Kasumi-1 (cell line): ENCODE measurements at regions not wholly inside any gene's neighbourhood (a gene's known extent, or its start where the extent isn't known, plus 50 kb on each side); places are given as distances from the start of the nearest gene placed in this dataset.

Experiments
- DNase-seq, 2 experiments: peaks; one replicate each; lab custom pipeline; 2025; lab: John Stamatoyannopoulos, UW

DNA sequence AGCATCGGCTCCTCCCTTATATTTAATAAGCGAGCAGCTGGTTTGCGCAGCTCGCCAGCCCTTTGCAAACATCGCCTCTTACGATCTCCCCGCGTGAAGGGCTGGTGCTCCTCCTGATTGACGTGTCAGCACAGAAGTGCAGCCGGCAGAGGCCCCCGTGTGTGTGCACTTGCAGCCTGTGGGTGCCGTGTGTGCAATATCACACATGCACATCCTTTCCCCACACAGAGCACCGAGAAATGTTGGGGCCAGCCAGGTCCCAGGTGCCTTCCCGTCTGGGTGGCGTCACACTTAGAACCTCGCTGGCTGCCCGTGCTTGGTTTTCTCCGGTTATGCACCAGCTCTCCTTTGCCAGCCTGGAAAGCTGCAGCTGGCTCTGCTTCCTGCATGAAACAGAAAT lies 126.6 kb upstream of the AJAP1 start:
- DNase-seq: no peak

- DNase-seq: no peak
These were observed 125.8 kb upstream of the AJAP1 start for GRCh38 chr1:4528590-4528989.

DNA sequence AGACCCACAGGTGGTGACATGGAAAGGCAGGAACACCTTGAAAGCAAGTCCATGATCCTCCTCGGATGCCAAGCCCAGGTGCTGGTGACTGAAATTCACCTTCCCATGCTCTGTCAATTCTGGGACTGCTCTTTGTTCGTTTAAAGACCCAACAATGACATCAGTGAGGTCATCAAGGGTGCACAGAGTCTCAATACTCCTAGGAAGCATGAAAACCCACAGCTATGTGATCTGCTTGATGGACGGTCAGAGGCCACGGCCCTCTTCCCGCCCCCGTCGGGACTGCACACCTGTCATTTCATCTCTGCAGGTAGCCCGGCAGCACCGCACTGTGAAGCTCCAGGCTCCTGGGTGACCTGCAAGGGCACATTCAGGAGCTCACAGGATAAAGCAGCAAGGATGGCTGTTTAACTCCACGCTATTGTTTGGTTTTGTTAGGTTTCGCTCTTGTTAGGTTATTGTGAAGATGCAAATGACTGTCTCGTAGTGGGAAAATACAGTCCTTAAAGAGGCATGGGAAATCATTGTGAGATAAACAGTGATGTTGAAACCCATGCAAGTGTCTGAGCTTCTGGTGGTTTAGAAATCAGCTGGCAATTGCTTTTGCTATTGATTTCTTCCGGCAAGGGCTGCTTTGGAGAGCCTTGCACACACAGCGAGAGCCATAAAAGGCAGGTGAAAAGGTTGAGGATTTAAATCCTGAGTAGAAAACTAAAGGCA lies 124.8 kb upstream of the AJAP1 start:
- no peak for DNase-seq

DNA sequence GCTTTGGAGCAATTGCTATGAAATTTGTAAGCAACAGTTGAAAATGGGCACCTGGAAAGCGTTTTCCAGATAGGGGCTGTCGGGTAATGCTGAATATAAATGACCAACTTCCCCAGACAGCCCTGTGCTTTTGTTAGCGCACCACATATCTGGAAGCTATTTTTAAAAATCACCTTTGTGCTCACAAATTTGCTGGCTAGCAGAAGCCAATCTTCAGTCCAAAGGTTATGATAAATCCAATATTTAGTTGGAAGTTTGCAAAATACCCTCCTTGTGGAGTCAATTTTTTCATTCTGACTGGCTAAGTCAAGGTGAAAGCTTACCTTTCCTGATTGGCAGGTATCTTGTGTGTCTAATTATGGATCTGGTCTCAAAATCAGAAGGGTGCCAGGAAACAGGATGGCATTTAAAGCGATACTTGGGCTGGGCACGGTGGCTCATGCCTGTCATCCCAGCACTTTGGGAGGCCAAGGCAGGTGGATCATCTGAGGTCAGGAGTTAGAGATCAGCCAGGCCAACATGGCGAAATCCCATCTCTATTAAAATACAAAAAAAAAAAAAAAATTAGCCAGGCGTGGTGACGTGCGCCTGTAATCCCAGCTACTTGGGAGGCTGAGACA lies 124.1 kb upstream of the AJAP1 start:
- no peak for DNase-seq

DNA sequence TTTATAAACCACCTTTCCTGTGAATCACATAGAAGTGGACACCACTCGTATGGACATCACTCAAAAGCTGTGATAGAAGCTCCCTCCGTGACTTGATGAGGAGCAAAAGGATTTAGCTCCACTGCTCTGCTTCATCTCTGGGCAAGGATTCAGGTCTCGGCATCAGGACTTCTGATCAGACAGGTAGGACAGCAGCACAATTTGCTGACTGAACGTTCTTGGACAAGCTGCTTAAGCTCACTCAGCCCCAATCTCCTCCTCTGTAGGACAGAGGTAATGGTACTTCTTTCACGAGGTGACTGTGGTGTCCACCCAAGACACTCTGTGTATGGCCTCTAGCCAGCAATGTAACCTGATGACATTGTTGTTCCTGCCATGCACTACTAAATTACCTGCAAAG lies 122.6 kb upstream of the AJAP1 start:
- DNase-seq: no peak

DNA sequence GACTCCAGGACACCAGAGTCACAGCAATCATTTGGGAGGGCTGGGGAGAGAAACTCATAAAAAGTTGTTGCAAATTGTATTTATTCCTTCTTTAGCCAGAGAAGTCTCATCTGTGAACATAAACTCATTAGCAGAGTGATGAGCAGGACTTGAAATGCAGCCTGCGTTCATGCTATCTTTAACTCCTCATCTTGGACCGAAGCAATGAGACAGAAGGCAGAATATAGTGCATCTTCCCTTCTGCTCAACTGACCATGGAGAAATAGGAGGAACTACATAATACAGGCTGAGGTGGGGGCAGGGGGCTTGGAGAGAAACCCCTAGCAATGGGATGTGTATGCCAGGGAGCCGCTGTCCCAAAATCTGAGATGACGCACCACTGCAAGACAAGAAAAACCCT lies 121.8 kb upstream of the AJAP1 start:
- DNase-seq: no peak

DNA sequence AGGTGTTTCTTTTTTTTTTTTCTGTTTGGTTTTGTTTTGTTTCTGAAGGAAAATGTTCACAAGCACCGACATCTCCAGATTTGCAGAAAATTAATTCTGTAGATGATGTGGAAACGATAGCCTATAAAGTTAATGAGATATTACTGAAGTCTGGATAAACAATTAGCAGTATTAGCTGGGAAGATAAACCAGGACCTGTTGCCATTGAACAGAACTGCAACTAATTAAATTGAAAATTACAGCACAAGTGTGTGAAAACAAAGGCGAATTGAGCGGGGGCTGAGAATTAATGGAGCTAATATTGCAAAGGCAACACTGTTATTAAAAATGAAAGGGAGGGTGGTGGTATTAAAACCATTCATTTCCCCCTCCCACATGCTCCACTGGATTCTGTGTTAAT lies 107.5 kb upstream of the AJAP1 start:
- DNase-seq: no peak

- no peak for DNase-seq
These were observed 104.5 kb upstream of the AJAP1 start for GRCh38 chr1:4549930-4550329.

GRCh38 chr1:4550941-4551340 lies 103.5 kb upstream of the AJAP1 start:
- DNase-seq: no peak

DNA sequence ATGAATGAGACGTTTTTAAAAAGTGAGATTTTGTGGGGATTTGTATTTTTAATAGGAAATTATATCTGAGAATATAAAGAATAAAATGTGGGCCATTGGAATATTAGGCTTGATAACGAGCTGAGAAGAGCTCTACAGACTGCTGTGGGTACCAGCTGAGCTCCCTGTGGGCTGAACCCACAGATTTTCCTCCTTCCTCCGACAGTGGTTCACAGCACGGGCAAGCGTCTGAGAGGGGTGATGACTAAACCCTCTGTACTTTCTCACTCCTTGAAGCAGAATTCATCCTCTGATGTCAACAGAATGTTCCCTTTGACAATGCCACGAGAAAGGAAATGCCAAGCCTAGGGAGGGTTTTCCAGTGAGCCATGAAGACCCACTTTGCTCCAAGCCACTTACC lies 102.7 kb upstream of the AJAP1 start:
- no peak for DNase-seq

GRCh38 chr1:4553761-4554160 lies 100.6 kb upstream of the AJAP1 start:
- no peak for DNase-seq

DNA sequence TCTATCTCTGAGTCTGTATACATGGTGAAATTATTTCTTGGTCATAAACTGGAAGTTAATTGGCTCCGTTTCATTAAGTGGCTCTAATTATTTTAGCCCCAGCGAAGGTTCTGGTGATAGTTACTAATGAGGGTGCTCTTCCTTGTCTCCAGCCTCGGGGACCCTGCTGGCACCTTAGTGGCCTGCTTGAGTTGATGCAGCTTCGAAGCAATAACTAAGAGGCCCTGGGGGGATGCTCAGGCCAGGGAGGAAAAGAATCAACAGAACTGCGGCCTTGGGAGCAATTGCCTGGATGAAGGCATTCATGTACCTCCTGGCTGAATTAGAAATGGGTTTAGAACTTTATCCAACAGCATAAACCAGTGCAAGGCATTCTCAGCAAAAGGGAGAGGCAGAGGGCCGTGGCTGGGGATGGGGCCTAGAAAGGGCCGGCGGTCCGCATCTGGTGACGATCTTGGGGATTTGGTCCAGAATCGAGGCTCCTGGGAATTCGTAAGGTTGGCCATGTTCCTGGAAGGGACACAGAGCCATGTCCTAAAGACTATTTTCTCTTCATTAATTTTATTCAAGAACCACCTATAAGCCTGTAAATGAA lies 100.0 kb upstream of the AJAP1 start:
- no peak for DNase-seq

DNA sequence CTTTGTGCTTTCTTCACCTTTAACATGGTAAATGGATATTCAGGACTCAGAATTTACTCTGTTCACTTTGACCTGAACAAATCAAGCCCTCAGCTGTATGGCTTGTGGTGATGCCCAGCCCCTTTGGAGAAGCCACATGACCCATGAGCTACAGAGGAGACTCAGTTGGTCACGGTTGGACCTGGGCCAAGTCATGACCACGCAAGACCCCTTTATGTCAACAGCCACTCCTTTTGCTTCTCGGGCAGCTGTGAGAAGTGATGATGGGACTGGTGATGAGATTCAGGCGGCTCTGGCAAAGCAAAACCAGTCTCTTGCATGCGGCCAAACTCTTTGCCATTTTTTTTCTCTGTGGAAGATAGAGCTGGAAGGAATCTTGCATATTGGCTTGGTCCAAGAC lies 96.5 kb upstream of the AJAP1 start:
- DNase-seq: no peak

DNA sequence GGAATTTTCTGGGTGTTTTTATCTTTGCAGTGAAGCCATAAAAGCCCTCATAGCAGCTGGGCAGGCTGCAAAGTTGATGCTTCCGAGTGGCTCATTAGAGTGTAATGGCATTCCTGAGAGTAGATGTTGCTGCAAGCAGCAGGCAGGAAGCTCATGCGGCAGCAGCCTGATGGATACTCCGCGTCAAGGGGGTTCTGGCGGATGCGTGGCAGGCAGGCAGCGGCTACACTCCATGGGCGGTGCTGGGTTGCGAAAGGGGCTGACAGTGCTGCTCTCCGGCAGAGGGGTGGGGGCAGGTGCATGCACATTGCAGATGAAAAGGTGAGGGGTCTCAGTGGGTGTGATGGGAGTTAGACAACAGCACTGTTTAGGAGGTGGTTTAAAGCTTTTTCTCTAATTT lies 93.2 kb upstream of the AJAP1 start:
- DNase-seq: no peak

GRCh38 chr1:4562321-4562720 lies 92.1 kb upstream of the AJAP1 start:
- no peak for DNase-seq

DNA sequence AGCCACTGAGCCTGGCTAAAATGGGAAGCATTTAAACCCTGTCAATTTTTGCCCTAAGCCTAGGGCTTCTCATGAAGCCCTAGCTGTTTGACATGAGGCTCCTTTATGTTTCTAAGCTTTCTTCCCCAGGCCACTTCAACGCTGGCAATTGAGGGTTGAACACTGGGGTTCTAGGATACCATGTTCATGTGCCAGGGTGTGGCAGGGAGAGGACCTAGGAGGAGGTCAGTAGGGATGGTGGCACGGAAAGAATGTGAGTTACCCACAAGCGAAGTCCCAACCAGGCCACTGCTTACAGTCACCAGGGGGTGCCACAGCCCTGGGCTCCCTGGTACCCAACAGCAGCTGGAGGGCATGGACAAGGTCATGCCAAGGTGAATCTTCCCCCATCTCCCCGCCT lies 90.8 kb upstream of the AJAP1 start:
- no peak for DNase-seq

DNA sequence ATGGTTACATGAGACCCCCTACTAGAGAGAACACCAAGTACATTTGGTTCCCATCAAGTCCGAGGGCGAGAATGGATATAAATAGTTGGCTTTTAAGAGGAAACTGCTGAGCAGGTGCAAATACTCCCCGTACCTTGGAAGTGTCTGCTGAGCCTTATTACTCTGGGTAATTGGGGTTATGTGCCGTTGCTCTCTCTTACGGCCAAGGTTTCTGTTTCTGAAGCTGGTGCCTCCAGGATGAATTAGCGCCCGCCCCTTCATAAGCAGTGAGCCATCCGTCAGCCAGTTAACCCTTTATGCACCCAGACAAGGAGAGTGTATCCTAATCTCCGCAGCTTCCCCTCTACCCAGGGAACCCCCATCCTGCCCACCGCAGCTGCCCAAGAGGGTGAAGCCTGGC lies 90.4 kb upstream of the AJAP1 start:
- no peak for DNase-seq

- no peak for DNase-seq
These were observed 89.2 kb upstream of the AJAP1 start for GRCh38 chr1:4565166-4565565.

DNA sequence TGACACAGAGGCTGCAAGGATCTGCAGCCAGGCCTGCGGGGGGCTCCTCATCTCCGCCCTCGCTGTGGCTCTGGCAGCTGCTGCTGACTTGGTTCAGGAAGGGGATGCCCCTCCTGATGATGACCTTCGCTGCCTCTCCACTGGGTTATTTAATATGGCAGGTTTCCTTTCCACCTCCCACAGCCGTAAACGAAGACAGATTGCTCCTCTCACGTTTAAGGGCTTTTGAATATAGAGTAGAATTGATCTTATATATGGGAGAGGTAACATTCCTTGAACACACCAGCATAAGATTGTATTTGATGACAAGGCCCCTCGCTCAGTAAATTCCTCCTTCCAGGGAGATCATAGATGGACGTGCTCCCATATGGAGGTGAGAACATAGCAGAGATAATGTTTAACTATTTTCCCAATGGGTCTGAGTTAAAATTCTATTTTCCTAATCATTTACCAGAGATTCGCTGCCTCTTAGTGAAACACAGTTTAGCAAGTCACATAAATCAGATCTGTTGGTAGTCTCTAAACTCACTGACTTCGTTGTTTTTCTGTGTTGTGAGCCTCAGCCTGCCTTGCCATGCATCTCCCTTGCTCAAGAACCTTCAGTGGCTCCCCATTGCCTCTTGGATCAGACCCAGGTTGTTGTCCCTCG lies 88.5 kb upstream of the AJAP1 start:
- DNase-seq: no peak

DNA sequence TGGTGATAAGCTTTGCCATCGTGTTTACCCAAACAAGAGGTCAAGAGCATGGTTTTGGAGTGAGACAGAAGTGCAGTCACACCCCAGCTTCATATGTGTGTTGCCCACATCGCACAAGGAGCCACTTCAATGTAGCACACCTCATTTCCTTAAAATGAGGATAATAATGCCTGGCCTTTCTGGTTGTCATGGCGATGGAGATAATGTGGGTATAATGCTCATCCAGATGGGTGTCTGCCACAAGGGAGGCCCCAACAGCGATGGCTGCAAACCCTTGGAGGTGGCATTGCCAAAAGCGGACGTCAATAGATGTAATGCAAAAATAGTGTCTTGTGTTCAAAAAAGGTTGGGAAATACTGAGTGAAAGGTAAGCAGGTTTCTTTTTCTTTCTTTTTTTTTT lies 83.1 kb upstream of the AJAP1 start:
- DNase-seq: no peak

- DNase-seq: no peak
These were observed 80.9 kb upstream of the AJAP1 start for GRCh38 chr1:4573526-4573925.

- DNase-seq: no peak
These were observed 72.6 kb upstream of the AJAP1 start for GRCh38 chr1:4581807-4582206.

DNA sequence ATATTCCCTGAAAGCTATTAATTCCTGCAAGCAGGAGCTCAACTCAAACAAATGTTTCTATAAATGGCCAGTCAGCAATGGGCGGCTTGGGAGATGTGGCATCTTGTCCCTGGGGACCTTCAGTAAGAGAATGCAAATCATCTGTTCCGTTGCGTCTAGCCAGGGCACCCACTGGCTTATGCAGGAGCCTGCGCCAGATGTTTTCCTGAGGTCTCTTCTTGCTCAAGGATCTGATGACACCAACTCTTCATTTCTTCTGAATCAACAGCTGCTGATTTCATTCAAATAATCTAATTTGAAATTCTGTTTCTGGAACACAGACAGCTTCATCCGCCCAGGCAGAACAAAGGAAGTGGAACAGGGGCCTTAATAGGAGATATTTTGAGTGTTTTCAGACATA lies 70.0 kb upstream of the AJAP1 start:
- DNase-seq: no peak
